VCaP (cell line): ENCODE measurements at regions not wholly inside any gene's neighbourhood (a gene's known extent, or its start where the extent isn't known, plus 50 kb on each side); places are given as distances from the start of the nearest gene placed in this dataset.

Experiments
- H3K27ac ChIP-seq: fragments of 450-650 bp; 2 replicates; pipeline ENCODE4 v1.5.1; 2017
- TF ChIP-seq, protein P1 (sequence below): fragments of 450-650 bp; conservative IDR thresholded peaks from 2 replicates; pipeline ENCODE4 v1.5.1; 2017; ENCODE audit warnings: mild to moderate bottlenecking, moderate library complexity

DNA sequence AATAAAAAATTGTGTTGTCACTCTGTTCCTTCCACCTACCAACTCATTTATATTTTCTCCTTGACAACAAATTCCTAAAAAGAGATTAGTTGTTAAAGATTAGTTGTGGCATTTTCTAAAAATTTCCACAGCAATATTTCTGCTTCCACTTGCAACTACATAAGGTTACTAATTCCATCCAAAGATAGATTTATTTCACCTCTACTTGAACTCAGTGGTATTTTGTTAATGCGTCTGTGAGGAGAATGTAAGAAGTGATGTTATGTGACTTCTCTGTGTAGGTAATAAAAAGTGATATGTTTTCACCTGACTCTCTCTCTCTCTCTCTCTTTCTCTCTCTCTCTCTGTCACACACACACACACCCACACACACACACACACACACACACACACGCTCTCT, 1104.8 kb downstream of the AMY1C start:
- no peak overlapping the region for H3K27ac ChIP-seq
- TF ChIP-seq, protein P1, sequence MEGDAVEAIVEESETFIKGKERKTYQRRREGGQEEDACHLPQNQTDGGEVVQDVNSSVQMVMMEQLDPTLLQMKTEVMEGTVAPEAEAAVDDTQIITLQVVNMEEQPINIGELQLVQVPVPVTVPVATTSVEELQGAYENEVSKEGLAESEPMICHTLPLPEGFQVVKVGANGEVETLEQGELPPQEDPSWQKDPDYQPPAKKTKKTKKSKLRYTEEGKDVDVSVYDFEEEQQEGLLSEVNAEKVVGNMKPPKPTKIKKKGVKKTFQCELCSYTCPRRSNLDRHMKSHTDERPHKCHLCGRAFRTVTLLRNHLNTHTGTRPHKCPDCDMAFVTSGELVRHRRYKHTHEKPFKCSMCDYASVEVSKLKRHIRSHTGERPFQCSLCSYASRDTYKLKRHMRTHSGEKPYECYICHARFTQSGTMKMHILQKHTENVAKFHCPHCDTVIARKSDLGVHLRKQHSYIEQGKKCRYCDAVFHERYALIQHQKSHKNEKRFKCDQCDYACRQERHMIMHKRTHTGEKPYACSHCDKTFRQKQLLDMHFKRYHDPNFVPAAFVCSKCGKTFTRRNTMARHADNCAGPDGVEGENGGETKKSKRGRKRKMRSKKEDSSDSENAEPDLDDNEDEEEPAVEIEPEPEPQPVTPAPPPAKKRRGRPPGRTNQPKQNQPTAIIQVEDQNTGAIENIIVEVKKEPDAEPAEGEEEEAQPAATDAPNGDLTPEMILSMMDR: no peak

DNA sequence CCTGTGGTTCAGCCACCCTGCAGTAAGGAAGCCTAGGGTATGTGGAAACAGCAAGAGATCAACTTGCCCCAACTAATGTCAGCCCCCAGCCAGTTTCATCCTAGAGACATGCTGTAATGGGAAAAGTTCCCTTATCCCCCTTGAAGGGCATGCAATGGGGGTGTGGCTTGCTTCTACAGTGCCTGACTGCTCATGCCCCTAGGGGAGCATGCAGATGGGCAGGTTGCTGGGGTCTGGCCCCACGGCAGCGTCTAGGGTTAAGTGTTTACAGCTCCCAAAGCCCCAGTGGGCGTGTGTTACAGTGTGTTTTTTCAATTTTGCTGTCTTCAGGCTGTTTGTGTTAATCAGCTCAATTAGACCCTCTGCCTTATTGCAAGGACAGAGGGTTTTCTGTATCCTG, 1105.9 kb downstream of the AMY1C start:
- TF ChIP-seq, protein P1: no peak
- no peak overlapping the region for H3K27ac ChIP-seq

DNA sequence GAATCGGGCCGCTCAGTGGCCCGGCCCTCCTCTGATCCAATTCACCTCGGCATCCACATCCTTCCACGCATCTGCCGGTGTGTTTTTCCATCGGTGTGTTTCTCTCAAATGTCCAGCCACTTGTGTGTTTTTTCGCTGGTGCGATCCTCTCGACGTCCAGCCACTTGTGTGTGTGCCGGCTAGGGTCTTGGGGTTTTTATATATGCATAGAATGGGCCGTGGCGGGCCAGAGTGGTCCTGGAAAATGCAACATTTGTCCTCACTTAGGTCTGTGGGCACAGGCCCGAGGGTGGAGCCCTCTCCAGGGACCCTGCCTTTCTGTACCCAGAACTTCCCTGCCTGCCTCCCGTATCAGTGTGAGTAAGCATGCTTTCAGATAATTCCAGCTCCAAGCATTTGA, 1106.4 kb downstream of the AMY1C start:
- no peak overlapping the region for H3K27ac ChIP-seq
- TF ChIP-seq, protein P1: no peak

DNA sequence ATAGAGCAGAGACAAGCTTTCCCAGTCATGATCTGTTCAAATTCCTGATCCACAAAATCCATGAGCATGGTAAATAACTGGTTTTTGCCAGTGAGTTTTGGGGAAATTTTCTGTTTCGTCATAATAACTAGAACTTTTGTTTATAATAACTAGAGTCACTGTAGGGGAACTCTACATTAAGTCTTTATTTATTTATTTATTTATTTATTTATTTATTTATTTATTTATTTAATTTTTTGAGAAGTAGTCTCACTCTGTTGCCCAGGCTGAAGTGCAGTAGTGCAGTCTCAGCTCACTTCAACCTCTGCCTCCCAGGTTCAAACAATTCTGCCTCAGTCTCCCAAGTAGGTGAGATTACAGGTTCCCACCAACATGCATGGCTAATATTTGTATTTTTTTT, 1106.8 kb downstream of the AMY1C start:
- TF ChIP-seq, protein P1: no peak
- no peak overlapping the region for H3K27ac ChIP-seq

DNA sequence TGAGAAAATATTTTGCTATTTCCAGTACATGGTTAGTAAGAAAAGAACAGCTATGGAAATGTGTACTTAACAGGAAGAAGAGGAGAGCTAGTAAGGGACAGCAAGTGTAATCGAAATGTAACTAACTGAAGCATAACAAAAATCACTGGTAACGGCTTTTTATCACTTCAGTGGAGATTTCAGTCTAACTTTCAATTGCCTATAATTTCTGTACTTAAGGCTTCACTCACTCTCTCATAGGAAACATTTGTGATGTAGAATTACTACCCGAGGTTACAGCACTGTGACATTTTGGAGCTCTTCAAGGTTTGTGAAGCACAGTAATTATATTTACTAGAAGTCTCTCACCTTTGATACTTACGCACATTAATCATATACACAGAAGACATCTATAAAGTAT, 1119.1 kb downstream of the AMY1C start:
- no peak overlapping the region for H3K27ac ChIP-seq
- TF ChIP-seq, protein P1: no peak

DNA sequence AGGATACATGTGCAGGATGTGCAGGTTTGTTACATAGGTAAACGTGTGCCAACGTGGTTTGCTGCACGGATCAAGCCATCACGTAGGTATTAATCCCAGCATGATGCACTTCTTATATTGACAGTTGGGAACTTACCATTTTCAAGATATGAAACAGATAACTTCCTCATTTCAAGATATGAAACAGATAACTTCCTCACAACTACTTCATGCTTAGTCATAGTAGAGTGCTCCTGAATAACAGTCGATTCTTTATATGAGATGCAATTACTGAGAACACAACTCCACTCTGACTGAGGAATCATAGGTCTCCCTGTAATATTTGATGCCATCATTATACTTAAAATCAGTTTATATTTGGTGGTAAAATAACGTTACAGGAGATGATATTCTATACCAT, 1124.3 kb downstream of the AMY1C start:
- TF ChIP-seq, protein P1: no peak
- H3K27ac ChIP-seq: no peak overlapping the region

DNA sequence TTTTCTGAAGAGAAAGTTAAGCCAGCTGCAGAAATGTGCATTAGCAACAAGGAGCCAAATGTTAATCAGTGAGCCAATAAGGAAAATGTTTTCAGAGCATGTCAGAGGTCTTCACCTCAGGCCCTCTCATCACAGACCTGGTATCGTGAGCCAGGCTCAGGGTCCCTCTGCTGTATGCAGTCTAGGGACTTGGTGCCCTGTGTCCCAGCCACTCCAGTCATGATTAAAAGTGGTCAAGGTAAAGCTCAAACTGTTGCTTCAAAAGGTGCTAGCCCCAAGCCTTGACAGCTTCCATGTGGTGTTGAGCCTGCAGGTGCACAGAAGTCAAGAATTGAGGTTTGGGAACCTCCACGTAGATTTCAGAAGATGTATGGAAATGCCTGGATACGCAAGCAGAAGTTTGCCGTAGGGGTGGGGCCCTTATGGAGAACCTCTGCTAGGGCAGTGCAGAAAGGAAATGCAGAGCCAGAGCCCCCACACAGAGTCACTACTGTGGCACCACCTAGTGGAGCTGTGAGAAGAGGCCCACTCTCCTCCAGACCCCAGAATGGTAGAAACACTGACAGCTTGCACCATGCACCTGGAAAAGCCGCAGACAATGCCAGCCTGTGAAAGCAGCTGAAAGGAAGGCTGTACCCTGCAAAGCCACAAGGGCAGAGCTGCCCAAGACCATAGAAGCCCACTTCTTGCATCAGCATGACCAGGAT, 1128.7 kb downstream of the AMY1C start:
- H3K27ac ChIP-seq: no peak overlapping the region
- TF ChIP-seq, protein P1: no peak
